Stimulated activated CD4-positive, alpha-beta T cell treated with anti-CD3 and anti-CD28 coated beads, Interleukin-2, amount 100 ng/mL, for 4 hours (primary cell): ENCODE measurements at regions not wholly inside any gene's neighbourhood (a gene's known extent, or its start where the extent isn't known, plus 50 kb on each side); places are given as distances from the start of the nearest gene placed in this dataset.

Experiments used
- DNase-seq: peaks from one replicate; pipeline ENCODE4 v3.0.0-alpha.2; 2020; ENCODE audit warnings: low read depth

GRCh38 chr2:160630801-160631590, 137.4 kb upstream of the RBMS1 start:
- DNase-seq, result no peak

GRCh38 chr2:160632084-160632975, 138.7 kb upstream of the RBMS1 start:
- no peak for DNase-seq

- no peak for DNase-seq
These were observed 140.8 kb upstream of the RBMS1 start for GRCh38 chr2:160634436-160634835.

- no peak for DNase-seq
These were observed 141.9 kb upstream of the RBMS1 start for GRCh38 chr2:160635488-160635887.

- DNase-seq, result no peak
These were observed 145.9 kb upstream of the RBMS1 start for GRCh38 chr2:160639472-160639871.

GRCh38 chr2:160646684-160647444, 153.3 kb upstream of the RBMS1 start:
- DNase-seq, result no peak

- no peak for DNase-seq
These were observed 154.5 kb upstream of the RBMS1 start for GRCh38 chr2:160647967-160648685.

GRCh38 chr2:160649698-160650097, 156.1 kb upstream of the RBMS1 start:
- no peak for DNase-seq

- DNase-seq, result no peak
These were observed 156.8 kb upstream of the RBMS1 start for GRCh38 chr2:160650196-160651118.

GRCh38 chr2:160651416-160652200, 158.0 kb upstream of the RBMS1 start:
- DNase-seq, result no peak

GRCh38 chr2:160652236-160652635, 158.6 kb upstream of the RBMS1 start:
- DNase-seq, result peak; percentile 48

GRCh38 chr2:160657196-160657595, 163.6 kb upstream of the RBMS1 start:
- no peak for DNase-seq

GRCh38 chr2:160658851-160659250, 165.2 kb upstream of the RBMS1 start:
- no peak for DNase-seq

GRCh38 chr2:160660741-160661140, 167.1 kb upstream of the RBMS1 start:
- DNase-seq, result no peak

GRCh38 chr2:160664603-160665140, 171.1 kb upstream of the RBMS1 start:
- no peak for DNase-seq

GRCh38 chr2:160666154-160667060, 172.8 kb upstream of the RBMS1 start:
- no peak for DNase-seq

- DNase-seq, result no peak
These were observed 174.2 kb upstream of the RBMS1 start for GRCh38 chr2:160667811-160668210.

- DNase-seq, result no peak
These were observed 177.0 kb upstream of the RBMS1 start for GRCh38 chr2:160670618-160671017.
